HS-5 (cell line): ENCODE measurements at regions not wholly inside any gene's neighbourhood (a gene's known extent, or its start where the extent isn't known, plus 50 kb on each side); places are given as distances from the start of the nearest gene placed in this dataset.
A peak's percentile ranks its signal among the peaks of the same experiment; 100 is the strongest.

Source experiments
- DNase-seq: peaks from one replicate; pipeline ENCODE4 v3.0.0-alpha.2; 2012; ENCODE audit warnings: low read depth

GRCh38 chr18:43882358-43883055, 605.2 kb upstream of the SYT4 start:
- no peak for DNase-seq

DNA sequence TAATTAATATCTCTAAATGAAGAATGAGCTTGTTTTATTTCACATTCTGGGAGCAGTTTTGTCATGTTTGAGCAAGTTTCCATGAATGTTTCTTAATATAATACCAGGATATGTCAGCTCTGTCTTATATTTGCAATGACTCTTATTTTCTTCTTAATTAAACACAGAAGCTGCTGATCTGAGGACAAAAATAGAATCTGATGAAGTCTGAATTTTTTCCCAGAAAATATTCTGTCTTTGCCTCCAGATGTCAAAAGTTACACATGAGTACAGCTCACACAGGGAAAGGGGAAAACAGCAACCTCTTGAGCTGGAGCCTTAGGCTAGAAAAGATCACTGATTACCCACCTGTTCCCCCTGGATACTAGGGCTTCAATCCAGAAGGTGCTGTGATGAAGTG, 606.6 kb upstream of the SYT4 start:
- no peak for DNase-seq

GRCh38 chr18:43886341-43886740, 609.1 kb upstream of the SYT4 start:
- DNase-seq = no peak

DNA sequence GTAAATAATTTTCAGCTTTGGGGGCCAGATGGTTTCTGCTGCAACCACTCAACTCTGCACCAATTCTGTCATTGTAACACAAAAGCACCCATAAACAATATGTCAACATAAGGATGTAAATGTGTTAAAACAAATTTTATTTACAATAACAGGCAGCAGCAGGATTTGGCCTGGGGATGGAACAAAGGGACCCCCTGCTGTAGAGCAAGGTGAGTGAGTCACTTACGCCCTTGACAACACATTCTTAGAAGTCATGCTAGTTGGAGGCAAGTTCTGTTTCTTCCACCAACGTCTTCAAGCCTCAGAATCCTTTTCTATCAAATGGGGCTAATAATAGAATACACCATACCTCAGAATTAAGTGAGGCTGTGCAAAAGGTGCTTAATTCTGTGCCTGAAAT, 610.2 kb upstream of the SYT4 start:
- DNase-seq = no peak

- no peak for DNase-seq
Observed at GRCh38 chr18:43888598-43888997, 611.3 kb upstream of the SYT4 start.

GRCh38 chr18:43893001-43893637, 615.8 kb upstream of the SYT4 start:
- DNase-seq = peak; percentile 85

DNA sequence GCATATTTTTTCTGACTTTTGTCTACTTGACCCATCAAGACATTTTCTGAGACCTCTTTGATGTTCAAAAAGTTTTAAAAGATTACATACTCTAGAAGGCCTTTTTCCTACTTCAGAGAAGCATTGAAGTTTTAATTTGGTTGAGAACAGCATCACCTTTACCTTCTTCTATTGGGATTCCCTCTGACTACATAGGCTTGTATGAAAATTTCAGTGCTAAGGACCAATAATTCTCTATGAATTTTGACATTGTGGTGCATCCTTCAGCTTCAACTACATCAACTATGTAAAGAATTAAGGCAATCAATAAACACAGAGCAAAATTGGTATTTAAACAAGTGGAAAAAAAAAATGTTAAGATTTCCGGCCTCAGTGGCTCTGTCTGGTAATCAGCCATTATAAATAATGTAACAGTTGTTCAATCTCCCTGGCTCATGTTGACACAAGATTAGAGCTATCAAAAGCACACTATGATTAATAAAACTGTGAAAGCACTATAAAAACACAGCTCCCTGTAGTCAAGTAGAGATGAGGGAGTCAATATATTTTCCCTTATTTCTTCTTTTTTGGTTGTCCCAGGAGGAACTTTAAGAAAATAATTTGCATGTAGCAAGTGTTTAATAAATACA, 627.0 kb upstream of the SYT4 start:
- no peak for DNase-seq

GRCh38 chr18:43914018-43914417, 636.7 kb upstream of the SYT4 start:
- DNase-seq = no peak

DNA sequence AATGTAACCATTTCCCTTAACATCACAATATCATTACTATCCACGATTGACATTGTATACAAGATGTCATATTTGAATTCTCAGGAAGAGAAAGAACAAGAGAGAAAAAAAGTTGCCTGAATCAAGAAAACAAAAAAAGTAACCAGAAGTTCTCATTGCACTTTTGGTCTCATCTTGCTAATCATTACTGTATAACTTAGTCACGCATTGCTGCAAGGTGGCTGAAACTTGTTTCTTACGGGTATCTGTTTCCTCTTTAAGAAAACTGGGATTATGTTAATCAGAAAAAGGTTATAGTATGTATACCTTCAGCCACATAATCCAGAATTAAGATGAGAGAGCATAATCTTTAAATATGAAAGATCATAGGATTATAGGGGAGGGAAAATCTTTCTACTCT, 639.7 kb upstream of the SYT4 start:
- DNase-seq = no peak

- no peak for DNase-seq
Observed at GRCh38 chr18:43917520-43917919, 640.2 kb upstream of the SYT4 start.

- no peak for DNase-seq
Observed at GRCh38 chr18:43919551-43919950, 642.3 kb upstream of the SYT4 start.

DNA sequence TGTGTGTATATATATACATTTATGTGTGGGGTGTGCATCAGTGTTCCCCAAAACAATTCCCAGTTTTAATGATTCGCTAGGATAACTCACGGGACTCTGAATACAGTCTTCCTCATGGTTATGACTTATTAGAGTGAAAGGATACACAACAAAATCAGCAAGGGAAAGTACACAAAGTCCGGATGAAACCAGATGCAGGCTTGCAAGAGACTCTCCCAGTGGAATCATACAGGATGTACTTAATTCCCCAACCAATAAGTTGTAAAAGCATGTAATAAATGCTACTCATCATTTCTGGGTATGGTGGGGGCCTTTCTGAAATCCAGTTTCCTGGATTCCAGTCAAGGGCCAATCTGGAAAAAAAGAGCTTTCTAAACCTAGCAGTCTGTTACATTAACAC, 654.1 kb upstream of the SYT4 start:
- no peak for DNase-seq

GRCh38 chr18:43932140-43932539, 654.9 kb upstream of the SYT4 start:
- no peak for DNase-seq

DNA sequence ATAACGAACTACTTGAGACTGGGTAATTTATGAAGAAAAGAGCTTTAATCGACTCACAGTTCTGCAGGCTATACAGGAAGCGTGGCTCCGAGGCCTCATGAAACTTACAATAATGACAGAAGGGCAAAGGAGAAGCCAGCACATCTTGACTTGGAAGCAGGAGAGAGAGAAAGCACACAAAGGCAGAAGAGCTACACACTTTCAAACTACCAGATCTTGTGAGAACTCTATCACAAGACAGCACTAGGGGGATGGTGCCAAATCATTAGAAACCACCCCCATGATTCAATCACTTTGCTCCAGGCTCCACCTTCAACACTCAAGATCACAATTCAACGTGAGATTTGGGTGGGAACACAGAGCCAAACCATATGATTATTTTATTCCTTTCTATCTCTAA, 655.9 kb upstream of the SYT4 start:
- no peak for DNase-seq

DNA sequence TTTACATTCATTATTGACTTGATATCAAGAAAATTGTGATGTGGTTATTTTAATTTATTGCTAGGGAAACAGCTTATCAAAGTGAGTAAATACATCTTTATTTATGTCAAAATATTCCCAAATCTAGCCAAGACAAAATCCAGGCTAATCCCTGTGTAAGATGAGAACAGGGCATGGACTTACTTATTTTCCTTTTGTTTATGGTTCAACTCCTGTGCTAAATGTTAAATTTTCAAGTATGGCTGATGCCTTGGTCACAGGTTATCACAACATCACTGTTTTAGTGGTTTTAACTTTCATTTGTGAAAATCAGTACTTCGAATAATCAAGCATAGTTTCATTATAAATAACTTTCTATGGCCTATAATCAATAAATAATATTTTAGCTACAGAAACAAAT, 657.0 kb upstream of the SYT4 start:
- DNase-seq = no peak

- no peak for DNase-seq
Observed at GRCh38 chr18:43934781-43935471, 657.6 kb upstream of the SYT4 start.

GRCh38 chr18:43936176-43936575, 658.9 kb upstream of the SYT4 start:
- no peak for DNase-seq

DNA sequence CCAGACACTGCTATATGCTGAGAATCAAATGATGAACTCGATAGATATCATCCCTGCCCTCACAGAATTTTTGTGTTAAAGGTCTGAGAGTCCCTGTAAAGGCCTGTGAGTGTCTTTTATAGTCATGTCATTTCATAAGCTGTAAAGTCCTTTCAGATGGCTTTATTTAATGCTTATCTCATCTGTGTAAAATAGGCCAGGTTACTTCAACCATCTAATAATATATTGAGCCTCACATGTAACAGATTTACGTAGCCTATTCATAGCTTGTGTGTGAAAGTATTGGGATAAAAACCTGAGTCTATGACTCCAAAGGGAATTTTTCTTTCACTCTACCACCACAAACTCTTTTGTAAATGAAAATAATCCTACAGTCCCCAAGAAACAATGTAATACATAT, 672.0 kb upstream of the SYT4 start:
- no peak for DNase-seq

- no peak for DNase-seq
Observed at GRCh38 chr18:43950062-43950461, 672.8 kb upstream of the SYT4 start.

DNA sequence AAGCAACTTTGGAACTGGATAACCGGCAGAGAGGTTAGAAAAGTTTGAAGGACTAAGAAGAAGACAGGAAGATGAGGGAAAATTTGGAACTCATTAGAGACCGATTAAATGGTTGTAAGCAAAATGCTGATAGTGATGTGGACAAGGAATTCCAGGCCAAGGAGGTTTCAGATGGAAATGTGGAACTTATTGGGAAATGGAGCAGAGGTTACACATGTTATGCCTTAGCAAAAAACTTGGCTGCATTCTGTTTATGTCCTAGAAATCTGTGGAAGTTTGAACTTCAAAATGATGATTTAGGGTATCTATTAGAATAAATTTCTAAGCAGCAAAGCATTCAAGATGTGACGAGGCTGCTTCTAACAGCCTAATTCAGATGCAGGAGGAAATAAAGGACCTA, 675.1 kb upstream of the SYT4 start:
- no peak for DNase-seq

DNA sequence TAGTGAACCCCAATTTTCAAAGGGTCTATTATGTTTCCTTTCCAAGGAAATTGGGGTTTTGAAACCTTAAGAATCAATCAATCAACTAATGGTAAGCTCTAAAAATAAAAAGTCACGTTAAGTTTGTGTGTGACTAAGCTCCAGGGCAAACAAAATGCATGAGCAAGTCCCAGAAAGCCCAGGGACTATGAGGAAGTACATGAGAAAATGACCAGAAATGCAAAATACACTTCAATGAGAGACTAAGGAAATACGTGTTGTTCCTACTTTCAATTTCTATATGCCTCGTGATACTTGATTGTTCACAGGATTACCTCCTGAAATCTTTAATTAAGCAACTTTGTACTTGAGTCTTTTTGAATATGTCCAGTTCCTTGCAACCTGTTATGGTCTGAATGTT, 684.4 kb upstream of the SYT4 start:
- DNase-seq = no peak

DNA sequence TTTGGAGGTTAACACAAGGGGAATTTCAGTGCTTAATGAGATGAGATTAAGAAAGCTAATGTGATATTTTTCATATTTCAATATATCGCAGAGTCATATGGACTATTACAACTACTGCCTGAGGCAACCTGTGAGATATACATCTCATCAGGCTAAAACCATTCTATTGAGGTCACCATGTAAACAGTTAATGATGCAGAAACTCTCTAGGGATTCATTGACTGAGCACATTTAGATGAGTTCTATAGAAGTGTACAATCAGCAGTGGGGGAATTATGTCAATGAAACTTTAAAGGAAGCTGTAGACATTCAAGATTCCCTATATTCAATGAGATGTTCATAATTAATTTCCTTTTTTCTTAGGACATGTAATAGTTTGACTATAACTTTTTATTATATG, 687.4 kb upstream of the SYT4 start:
- no peak for DNase-seq

- DNase-seq = no peak
Observed at GRCh38 chr18:43965691-43966090, 688.4 kb upstream of the SYT4 start.
